Left forelimb (tissue), 1 donor: ENCODE measurements at regions not wholly inside any gene's neighbourhood (a gene's known extent, or its start where the extent isn't known, plus 50 kb on each side); places are given as distances from the start of the nearest gene placed in this dataset.

Source experiments
- DNase-seq: peaks from one replicate; pipeline ENCODE4 v3.0.0-alpha.2; 2018; ENCODE audit warnings: low spot score

- no peak for DNase-seq
Observed at GRCh38 chr2:193989645-193990044, 1667.4 kb upstream of the SLC39A10 start.

GRCh38 chr2:193988784-193989183 lies 1668.2 kb upstream of the SLC39A10 start:
- no peak for DNase-seq

- no peak for DNase-seq
Observed at GRCh38 chr2:193985272-193985671, 1671.8 kb upstream of the SLC39A10 start.

- DNase-seq, result no peak
Observed at GRCh38 chr2:193980599-193980998, 1676.4 kb upstream of the SLC39A10 start.

GRCh38 chr2:193973781-193974180 lies 1683.2 kb upstream of the SLC39A10 start:
- no peak for DNase-seq

GRCh38 chr2:193966590-193966989 lies 1690.4 kb upstream of the SLC39A10 start:
- no peak for DNase-seq

GRCh38 chr2:193965263-193965662 lies 1691.8 kb upstream of the SLC39A10 start:
- DNase-seq, result no peak

GRCh38 chr2:193963472-193964119 lies 1693.4 kb upstream of the SLC39A10 start:
- no peak for DNase-seq

GRCh38 chr2:193946806-193947205 lies 1710.2 kb upstream of the SLC39A10 start:
- DNase-seq, result no peak

- DNase-seq, result no peak
Observed at GRCh38 chr2:193943406-193943960, 1713.5 kb upstream of the SLC39A10 start.

- no peak for DNase-seq
Observed at GRCh38 chr2:193935114-193935513, 1721.9 kb upstream of the SLC39A10 start.

GRCh38 chr2:193929131-193929530 lies 1727.9 kb upstream of the SLC39A10 start:
- no peak for DNase-seq

- DNase-seq, result no peak
Observed at GRCh38 chr2:193907561-193907960, 1712.8 kb upstream of the TMEFF2 start.

- DNase-seq, result no peak
Observed at GRCh38 chr2:193900292-193900691, 1705.6 kb upstream of the TMEFF2 start.

- no peak for DNase-seq
Observed at GRCh38 chr2:193895226-193895625, 1700.5 kb upstream of the TMEFF2 start.

- no peak for DNase-seq
Observed at GRCh38 chr2:193894081-193894480, 1699.3 kb upstream of the TMEFF2 start.

GRCh38 chr2:193891023-193891422 lies 1696.3 kb upstream of the TMEFF2 start:
- DNase-seq, result no peak

GRCh38 chr2:193885419-193885818 lies 1690.7 kb upstream of the TMEFF2 start:
- no peak for DNase-seq

GRCh38 chr2:193883820-193884219 lies 1689.1 kb upstream of the TMEFF2 start:
- no peak for DNase-seq

- no peak for DNase-seq
Observed at GRCh38 chr2:193876980-193877379, 1682.2 kb upstream of the TMEFF2 start.

GRCh38 chr2:193869564-193869963 lies 1674.8 kb upstream of the TMEFF2 start:
- no peak for DNase-seq

- no peak for DNase-seq
Observed at GRCh38 chr2:193868833-193869232, 1674.1 kb upstream of the TMEFF2 start.

GRCh38 chr2:193868132-193868531 lies 1673.4 kb upstream of the TMEFF2 start:
- DNase-seq, result no peak

GRCh38 chr2:193867454-193867853 lies 1672.7 kb upstream of the TMEFF2 start:
- DNase-seq, result no peak
